NCI-H146 treated with DMSO at 0.1 percent for 48 hours (cell line): ENCODE measurements at regions not wholly inside any gene's neighbourhood (a gene's known extent, or its start where the extent isn't known, plus 50 kb on each side); places are given as distances from the start of the nearest gene placed in this dataset.
"Not testable (repeated sequence)": the region's sequence is repeated elsewhere in the genome, so short reads cannot be mapped to it uniquely, and the experiment has no call there.

Experiments
- DNase-seq: peaks from one replicate; lab custom pipeline; 2025; ENCODE audit not compliant: unreplicated experiment; lab: John Stamatoyannopoulos, UW

DNA sequence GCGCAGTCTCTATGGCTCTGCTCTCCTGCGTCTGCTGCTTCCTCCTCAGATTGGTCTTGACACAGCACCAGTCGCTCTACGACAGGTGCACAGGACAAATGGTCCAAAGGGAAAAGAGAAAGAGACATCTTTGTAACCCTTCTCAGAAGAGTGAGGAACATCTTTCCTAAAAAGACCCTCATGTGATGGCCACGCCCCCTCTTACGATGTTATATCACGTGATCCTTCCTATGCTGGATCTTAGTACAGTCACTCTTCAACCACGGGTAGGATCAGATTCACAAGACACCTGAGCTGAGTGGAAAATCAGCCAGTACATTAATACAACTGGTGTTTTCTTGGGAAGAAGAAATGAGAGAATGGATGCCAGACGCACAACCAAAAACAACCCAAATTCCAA is 262.2 kb upstream of the CELF2 start:
- DNase-seq: no peak

DNA sequence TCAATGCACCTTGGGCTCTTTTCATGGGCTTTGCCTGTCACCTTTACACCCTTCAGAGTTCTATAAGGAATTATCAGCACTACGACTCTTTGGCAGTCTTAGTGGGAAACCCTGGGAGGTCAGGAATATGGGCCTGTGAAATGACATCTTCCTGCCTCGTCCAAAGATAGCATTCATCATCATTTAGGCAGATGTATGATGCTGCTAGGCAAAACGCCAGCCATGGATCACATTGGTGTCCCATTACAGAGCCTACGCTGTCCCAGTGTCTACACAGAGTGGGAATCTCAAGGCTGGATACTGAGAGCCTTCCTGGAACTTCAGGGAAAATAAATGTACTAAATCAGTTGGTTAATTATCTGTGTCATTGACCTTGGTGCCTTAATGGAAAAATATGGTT is 259.4 kb upstream of the CELF2 start:
- no peak for DNase-seq

- not testable (repeated sequence) for DNase-seq
Observed at GRCh38 chr10:10759806-10760205, 257.9 kb upstream of the CELF2 start.

DNA sequence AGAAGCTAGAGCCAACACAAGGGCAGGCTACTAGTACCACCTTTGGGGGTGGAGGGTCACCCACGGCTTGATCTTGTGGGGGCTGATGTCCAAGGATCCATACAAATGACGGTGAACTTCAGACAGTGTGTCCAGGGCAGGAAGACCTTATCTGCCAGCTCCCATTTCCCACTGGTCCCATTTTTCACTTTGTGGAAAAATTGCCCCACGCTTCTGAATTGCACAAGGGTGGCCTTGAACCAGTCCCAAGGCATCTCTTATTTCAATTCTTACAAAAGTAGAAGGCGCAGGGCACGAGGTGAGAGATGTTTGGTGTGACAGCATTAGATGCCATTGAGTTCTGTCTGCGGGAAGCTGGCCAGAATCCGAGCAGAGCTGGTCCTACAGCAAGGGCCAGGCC is 252.7 kb upstream of the CELF2 start:
- DNase-seq: no peak

- no peak for DNase-seq
Observed at GRCh38 chr10:10772411-10772810, 245.3 kb upstream of the CELF2 start.

GRCh38 chr10:10772874-10773508 is 244.7 kb upstream of the CELF2 start:
- DNase-seq: no peak

DNA sequence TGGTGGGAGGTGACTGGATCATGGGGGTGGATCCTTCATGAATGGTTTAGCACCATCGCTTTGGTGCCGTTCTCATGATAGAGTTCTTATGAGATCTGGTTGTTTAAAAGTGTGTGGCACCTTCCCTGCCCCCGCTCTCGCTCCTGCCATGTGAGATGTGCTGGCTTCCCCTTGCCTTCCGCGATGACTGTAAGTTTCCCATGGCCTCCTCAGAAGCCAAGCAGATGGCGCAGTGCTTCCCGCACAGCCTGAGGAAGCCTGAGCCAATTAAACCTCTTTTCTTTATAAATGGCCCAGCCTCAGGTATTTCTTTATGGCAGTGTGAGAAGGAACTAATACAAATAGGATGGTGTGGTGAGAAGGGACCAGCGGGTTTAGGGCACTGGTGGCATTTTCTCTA is 243.3 kb upstream of the CELF2 start:
- DNase-seq: no peak

DNA sequence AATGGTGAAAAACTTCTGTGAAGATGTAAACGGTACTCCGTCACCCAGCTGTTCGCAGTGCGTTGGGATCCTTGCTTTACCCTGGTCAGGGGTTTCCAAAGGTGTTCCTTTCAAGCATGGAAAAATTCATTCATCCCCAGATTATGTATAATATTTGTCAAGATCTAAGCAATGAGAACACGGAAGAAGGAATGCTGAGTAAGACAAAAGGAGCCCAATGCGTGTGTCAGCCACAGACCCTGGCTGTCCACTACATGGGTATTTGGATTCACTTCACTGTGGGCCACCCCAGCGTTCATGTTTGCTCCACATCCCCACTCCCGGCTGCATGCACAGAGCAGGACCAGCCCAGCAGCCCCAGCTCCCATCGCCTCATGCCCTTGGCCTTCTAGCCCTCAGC is 241.3 kb upstream of the CELF2 start:
- DNase-seq: no peak

DNA sequence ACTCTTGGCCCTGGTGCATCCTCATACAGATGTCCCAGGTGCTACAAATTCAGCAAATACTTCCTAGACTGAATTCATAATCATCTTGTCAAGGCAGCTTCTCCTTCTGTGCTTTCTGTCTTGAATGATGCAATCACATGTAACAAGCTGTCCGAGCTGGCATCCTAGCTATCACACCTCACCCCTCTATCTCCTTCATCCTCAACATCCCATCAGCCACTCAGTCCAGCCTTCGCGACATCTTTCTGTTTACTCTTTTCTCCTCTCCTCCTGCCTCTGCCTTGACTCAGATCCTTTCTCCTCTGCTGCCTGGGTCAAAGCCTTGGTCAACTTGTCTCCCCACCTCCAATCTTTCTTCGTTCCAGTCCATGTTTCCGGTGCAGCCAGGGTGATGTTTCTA is 240.4 kb upstream of the CELF2 start:
- no peak for DNase-seq

GRCh38 chr10:10777723-10778122 is 239.9 kb upstream of the CELF2 start:
- no peak for DNase-seq

- no peak for DNase-seq
Observed at GRCh38 chr10:10778959-10779358, 238.7 kb upstream of the CELF2 start.

- DNase-seq: no peak
Observed at GRCh38 chr10:10779511-10779910, 238.2 kb upstream of the CELF2 start.

GRCh38 chr10:10780746-10781145 is 236.9 kb upstream of the CELF2 start:
- no peak for DNase-seq

DNA sequence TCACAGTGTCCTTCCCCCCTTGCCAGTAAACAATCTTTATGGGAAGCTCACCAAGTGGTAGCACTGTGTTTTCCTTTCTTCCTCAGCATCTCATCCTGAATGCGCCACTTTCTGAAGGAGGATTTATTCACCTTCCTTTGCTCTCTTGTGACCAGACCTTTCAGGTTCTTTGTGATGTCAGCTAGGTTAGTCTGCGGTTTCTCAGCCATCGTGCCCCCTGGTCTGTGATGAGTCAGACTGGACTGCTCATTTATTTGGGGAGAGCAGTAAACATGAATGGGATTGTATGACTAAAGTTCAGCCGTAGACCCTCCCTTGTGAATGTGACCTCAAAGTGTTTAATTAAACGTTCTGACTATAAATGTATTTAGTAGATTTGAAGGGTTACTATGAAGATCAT is 235.1 kb upstream of the CELF2 start:
- no peak for DNase-seq

DNA sequence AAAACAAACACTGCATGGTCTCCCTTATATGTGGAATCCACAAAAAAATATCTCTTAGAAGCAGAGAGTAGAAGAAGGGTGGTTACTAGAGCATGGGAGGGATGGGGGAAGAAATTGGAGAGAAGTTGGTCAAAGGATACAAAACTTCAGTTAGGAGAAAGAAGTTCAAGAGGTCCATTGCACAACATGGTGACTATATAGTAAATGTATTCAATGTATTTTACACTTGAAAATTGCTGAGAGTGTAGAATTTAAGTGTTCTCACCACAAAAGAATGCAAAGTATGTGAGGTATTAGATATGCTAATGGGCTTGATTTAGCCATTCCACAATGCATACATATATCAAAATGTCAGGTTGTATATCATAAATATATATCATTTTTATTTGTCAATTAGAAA is 232.0 kb upstream of the CELF2 start:
- DNase-seq: no peak

- DNase-seq: no peak
Observed at GRCh38 chr10:10786109-10787090, 231.3 kb upstream of the CELF2 start.

- no peak for DNase-seq
Observed at GRCh38 chr10:10787586-10787985, 230.1 kb upstream of the CELF2 start.

- no peak for DNase-seq
Observed at GRCh38 chr10:10788761-10789160, 228.9 kb upstream of the CELF2 start.

DNA sequence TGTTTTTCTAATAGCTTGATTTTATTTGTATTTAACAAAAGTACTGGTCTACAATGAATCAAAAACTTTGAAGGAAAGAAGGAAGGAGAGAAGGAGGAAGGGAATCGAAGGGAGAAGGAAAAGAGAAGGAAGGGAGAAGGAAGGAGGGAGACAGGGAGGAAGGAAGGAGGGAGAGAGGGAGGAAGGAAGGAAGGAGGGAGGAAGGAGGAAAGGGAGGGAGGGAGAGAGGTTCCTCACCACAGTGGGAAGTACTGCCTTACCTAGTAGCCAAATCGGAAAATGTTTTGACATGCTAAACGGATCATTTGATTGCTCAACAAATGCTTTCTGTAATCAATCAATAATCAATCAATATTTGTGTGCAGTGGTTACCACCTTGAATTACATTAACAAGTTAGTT is 225.8 kb upstream of the CELF2 start:
- DNase-seq: no peak

DNA sequence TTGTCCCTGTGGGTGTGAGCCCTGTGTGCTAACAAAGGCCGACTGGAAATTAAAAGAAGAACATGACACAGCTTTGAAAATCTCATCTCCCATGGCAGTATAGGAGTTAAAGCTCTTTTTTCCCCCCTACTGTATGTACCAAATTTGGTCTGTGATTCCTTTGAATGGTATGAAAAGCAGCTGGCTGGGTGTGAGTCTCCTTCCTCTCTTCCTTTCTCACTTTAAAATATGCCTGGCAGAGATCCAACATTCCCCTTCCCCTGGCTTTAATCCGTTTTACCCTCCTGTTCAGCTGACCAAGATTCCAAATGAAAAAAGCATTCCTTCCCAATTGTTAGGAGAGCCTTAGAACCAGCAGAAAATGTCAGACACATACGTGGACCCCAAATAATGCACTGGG is 225.0 kb upstream of the CELF2 start:
- no peak for DNase-seq

DNA sequence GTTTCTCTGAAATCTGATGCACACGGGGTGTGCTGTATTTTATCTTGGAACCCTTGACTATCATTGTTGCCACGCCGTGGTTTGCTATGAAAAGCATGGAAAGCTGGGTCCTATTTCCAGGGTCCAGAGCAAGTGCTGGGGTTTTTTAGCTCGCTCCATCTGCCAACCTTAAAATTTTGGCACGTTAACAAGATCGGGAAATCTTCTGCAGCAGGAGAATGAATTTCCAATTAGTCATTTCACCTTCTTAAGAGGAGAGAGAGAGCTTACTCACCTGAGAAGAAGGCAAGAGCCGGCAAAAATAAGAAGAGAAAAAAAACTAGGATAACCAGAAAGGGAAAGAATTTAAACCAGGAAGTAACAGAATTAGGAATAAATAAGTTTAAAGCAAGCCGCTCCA is 223.6 kb upstream of the CELF2 start:
- no peak for DNase-seq

GRCh38 chr10:10794791-10795191 is 222.9 kb upstream of the CELF2 start:
- no peak for DNase-seq
